CD4-positive, alpha-beta memory T cell (primary cell): ENCODE measurements at regions not wholly inside any gene's neighbourhood (a gene's known extent, or its start where the extent isn't known, plus 50 kb on each side); places are given as distances from the start of the nearest gene placed in this dataset.

Experiments
- CTCF ChIA-PET: fragments of 350-600 bp; sonication (Branson Sonifier 250); formaldehyde crosslinking; loops from one replicate; lab custom pipeline; 2021; ENCODE audit warnings: inconsistent platforms; ENCODE audit not compliant: partially characterized antibody; lab: Charles Lee
- POLR2A ChIA-PET: fragments of 350-600 bp; sonication (Branson Sonifier 250); formaldehyde crosslinking; loops from one replicate; lab custom pipeline; 2021; ENCODE audit not compliant: partially characterized antibody; lab: Charles Lee
- DNase-seq, 5 donors: peaks; one replicate each; pipeline versions ENCODE4 v3.0.0 to v3.0.0-alpha.2; 2020 to 2022; ENCODE audit warnings: mixed read lengths in 1 of 5
- H3K27ac ChIP-seq: one replicate; pipeline ENCODE4 v1.7.0; 2013; ENCODE audit warnings: low read depth, low read length
- H3K27me3 ChIP-seq: 2 replicates; pipeline ENCODE4 v1.7.0; 2013; ENCODE audit warnings: mild to moderate bottlenecking, low read length, moderate library complexity; ENCODE audit not compliant: insufficient read depth
- H3K36me3 ChIP-seq: 2 replicates; pipeline ENCODE4 v1.7.0; 2013; ENCODE audit warnings: mild to moderate bottlenecking, low read length, moderate library complexity; ENCODE audit not compliant: insufficient read depth
- H3K4me1 ChIP-seq: 2 replicates; pipeline ENCODE4 v1.7.0; 2013; ENCODE audit warnings: mild to moderate bottlenecking, low read length, moderate library complexity; ENCODE audit not compliant: insufficient read depth
- H3K4me3 ChIP-seq, 2 donors: one replicate each; pipeline ENCODE4 v1.7.0; 2013; ENCODE audit warnings: low read length in 2 of 2, mild to moderate bottlenecking in 1 of 2
- H3K9me3 ChIP-seq, 2 donors: one replicate each; pipeline ENCODE4 v1.7.0; 2013; ENCODE audit warnings: low read length in 2 of 2, control low read depth in 1 of 2; ENCODE audit not compliant: control insufficient read depth in 1 of 2
- H3K27ac Mint-ChIP-seq, 7 donors: one replicate each; pipeline ENCODE4 v1.8.0; 2020 to 2021; ENCODE audit warnings: mixed read lengths in 7 of 7, mild to moderate bottlenecking in 6 of 7, inconsistent platforms in 3 of 7, moderate library complexity in 3 of 7
- H3K27me3 Mint-ChIP-seq, 2 donors: one replicate each; pipeline ENCODE4 v1.8.0; 2020 to 2021; ENCODE audit warnings: mixed read lengths in 2 of 2
- H3K36me3 Mint-ChIP-seq, 2 donors: one replicate each; pipeline ENCODE4 v1.8.0; 2020 to 2021; ENCODE audit warnings: mixed read lengths in 2 of 2, inconsistent platforms in 1 of 2, mild to moderate bottlenecking in 1 of 2
- H3K4me1 Mint-ChIP-seq, 4 donors: one replicate each; pipeline ENCODE4 v1.8.0; 2020 to 2021; ENCODE audit warnings: mixed read lengths in 4 of 4, mild to moderate bottlenecking in 1 of 4
- H3K4me3 Mint-ChIP-seq, 8 donors: one replicate each; pipeline ENCODE4 v1.8.0; 2020 to 2021; ENCODE audit warnings: mixed read lengths in 8 of 8, mild to moderate bottlenecking in 7 of 8, moderate library complexity in 6 of 8, inconsistent platforms in 3 of 8
- H3K9me3 Mint-ChIP-seq, 8 donors: one replicate each; pipeline ENCODE4 v1.8.0; 2020 to 2021; ENCODE audit warnings: mixed read lengths in 8 of 8, mild to moderate bottlenecking in 5 of 8, inconsistent platforms in 3 of 8, moderate library complexity in 1 of 8
- intact Hi-C: fragments of 100-400 bp; cut with micrococcal nuclease; formaldehyde crosslinking; loops from one replicate; pipeline ENCODE4 v1.15.1; 2023

DNA sequence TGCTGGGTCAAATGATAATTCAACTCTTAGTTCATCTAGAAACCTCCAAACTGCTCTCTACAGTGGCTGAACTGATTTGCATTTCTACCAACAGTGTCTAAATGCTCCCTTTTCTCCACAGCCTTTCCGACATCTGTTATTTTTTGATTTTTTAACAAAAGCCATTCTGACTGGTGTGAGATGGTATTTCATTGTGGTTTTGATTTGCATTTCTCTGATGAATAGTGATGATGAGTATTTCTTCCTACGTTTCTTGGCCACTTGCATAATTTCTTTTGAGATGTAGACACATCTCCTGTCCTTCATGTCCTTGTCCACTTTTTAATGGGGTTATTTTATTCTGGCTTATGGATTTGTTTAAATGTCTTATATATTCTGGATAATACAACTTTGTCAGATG lies 298.2 kb upstream of the ARSJ start:
- Histone ChIP-seq H3K4me3 (no peak overlapping the region), H3K9me3 (no peaks in the 10 kb centered on the region), H3K36me3 (no peaks in the 10 kb centered on the region), H3K27me3 (no peaks in the 10 kb centered on the region), H3K27ac (no peak overlapping the region), H3K4me1 (no peaks in the 10 kb centered on the region)
- no peak overlapping the region for H3K4me3 Mint-ChIP-seq
- peaks cover 1 to 3% of the 10 kb centered on the region in 2 donors for H3K27me3 Mint-ChIP-seq
- H3K9me3 Mint-ChIP-seq = peaks cover 0 to 6% (median 0%) of the 10 kb centered on the region in 8 donors
- intact Hi-C loops = no loop called here
- no peak for DNase-seq
- H3K4me1 Mint-ChIP-seq = no peaks in the 10 kb centered on the region
- ChIA-PET CTCF (no interaction called here), POLR2A (no interaction called here)
- H3K36me3 Mint-ChIP-seq = no peaks in the 10 kb centered on the region
- H3K27ac Mint-ChIP-seq = no peak overlapping the region

DNA sequence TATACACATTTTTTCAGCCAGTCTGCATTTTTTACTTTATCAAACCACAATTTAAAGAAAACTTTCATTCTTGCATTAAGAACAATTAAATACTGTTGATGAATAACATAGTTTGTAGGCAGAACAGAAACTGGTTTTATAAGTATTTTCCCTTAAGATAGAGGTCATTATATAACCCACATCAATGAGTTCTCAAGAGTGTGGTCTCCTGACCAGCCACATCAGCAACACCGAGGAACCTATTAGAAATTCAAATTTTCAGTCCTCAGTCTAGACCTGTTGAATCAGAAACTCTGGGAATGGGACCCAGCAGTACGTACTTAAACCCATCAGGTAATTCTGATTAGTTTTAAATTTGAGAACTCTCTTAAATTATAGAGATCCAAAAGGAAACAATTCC lies 299.6 kb upstream of the ARSJ start:
- Mint-ChIP-seq H3K27me3 (peaks cover 1 to 3% of the 10 kb centered on the region in 2 donors), H3K9me3 (peaks cover 0 to 6% (median 0%) of the 10 kb centered on the region in 8 donors), H3K4me1 (no peaks in the 10 kb centered on the region), H3K27ac (no peak overlapping the region), H3K36me3 (no peaks in the 10 kb centered on the region), H3K4me3 (no peak overlapping the region)
- DNase-seq = no peak
- no peaks in the 10 kb centered on the region for H3K9me3 ChIP-seq
- ChIA-PET CTCF (no interaction called here), POLR2A (no interaction called here)
- intact Hi-C loops = no loop called here
- no peaks in the 10 kb centered on the region for H3K4me1 ChIP-seq
- no peaks in the 10 kb centered on the region for H3K27me3 ChIP-seq
- no peak overlapping the region for H3K4me3 ChIP-seq
- H3K27ac ChIP-seq = no peak overlapping the region
- no peaks in the 10 kb centered on the region for H3K36me3 ChIP-seq

DNA sequence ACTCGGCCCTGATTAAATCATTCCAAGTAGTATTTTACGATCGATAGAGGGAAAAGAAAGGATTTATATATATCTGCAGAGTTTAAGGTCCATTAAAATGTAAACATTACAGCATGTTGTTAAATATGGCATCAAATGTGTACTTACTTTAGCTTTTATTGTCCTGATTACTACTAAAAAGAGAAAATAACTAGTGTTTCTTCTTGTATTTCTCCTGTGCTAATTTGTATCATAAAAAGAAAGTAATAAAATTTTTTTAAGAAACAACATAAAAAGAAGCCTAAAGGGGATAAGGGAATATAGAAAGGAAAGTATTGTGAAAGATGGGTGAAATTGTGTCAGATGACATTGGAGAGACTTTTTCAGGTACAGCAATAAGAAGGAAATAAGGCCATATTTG lies 300.3 kb upstream of the ARSJ start:
- Mint-ChIP-seq H3K9me3 (peaks cover 0 to 6% (median 0%) of the 10 kb centered on the region in 8 donors), H3K4me3 (no peak overlapping the region), H3K27ac (no peak overlapping the region), H3K36me3 (no peaks in the 10 kb centered on the region), H3K4me1 (no peaks in the 10 kb centered on the region), H3K27me3 (peaks cover 1 to 3% of the 10 kb centered on the region in 2 donors)
- no peaks in the 10 kb centered on the region for H3K4me1 ChIP-seq
- H3K9me3 ChIP-seq = no peaks in the 10 kb centered on the region
- CTCF ChIA-PET = no interaction called here
- no peaks in the 10 kb centered on the region for H3K36me3 ChIP-seq
- POLR2A ChIA-PET = no interaction called here
- no peak overlapping the region for H3K4me3 ChIP-seq
- DNase-seq = no peak
- H3K27ac ChIP-seq = no peak overlapping the region
- H3K27me3 ChIP-seq = no peaks in the 10 kb centered on the region
- intact Hi-C loops = no loop called here

DNA sequence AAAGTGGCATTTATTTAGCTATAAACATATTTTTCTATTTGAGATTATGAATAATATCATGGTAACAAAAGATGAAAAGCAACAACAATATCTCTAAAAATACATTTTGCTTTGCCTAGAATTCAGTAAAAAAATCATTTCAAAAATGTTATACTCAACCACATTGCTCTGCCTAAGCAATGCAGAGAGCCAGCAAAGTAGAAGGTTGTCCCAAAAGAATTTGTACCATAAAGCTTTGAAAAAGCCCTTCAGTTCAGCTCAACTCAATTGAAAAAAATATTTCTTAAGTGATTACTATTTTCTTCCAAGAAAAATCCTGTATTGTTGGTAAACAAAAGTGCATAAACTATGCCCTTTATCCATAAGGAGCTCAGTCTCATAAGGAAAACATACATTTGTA lies 301.2 kb upstream of the ARSJ start:
- Mint-ChIP-seq H3K9me3 (peaks cover 0 to 6% (median 0%) of the 10 kb centered on the region in 8 donors), H3K4me1 (no peaks in the 10 kb centered on the region), H3K36me3 (no peaks in the 10 kb centered on the region), H3K27ac (no peak overlapping the region), H3K27me3 (peaks cover 1% of the 10 kb centered on the region in 2 donors), H3K4me3 (no peak overlapping the region)
- no peak for DNase-seq
- intact Hi-C loops = no loop called here
- Histone ChIP-seq H3K27me3 (no peaks in the 10 kb centered on the region), H3K36me3 (no peaks in the 10 kb centered on the region), H3K9me3 (no peaks in the 10 kb centered on the region), H3K4me3 (no peak overlapping the region), H3K4me1 (no peaks in the 10 kb centered on the region), H3K27ac (no peak overlapping the region)
- ChIA-PET POLR2A (no interaction called here), CTCF (no interaction called here)

DNA sequence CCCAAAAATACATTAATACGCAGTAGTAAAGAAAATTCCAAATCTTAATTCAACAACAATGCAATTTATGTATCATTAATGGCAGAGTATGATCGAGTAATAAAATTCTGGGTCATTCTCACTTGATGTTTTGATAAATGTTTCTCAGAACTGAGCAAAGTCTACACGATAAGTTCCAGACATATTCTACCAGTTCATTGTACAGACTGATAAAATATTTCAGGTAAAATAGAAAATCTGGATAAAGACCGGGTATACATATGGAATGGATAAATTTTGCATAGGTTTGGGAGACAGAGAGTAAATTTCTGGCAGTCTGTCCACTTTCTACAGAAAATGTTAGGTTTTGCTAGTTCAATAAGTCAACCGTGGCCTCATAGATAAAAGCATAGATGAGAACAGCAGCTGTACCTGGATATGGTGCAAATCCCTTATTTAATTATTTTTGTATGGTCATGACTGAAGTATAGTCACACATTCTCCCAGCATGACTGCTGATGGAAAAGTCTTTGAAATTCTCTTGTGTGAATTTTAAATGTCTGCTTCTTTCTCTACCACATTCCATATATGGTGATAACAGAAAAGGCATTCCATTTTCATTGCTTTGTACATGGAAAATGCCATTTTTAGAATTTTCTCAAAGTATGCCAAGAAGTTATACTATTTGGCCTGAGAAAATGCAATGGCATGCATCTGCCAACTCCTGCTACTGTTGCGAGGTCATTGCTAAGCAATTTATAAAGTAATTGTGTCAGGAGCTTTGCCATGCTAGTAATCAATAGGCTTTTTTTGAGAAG lies 301.9 kb upstream of the ARSJ start:
- ChIA-PET CTCF (no interaction called here), POLR2A (no interaction called here)
- Histone ChIP-seq H3K4me3 (no peak overlapping the region), H3K27ac (no peak overlapping the region), H3K36me3 (no peaks in the 10 kb centered on the region), H3K27me3 (no peaks in the 10 kb centered on the region), H3K4me1 (no peaks in the 10 kb centered on the region), H3K9me3 (no peaks in the 10 kb centered on the region)
- Mint-ChIP-seq H3K27ac (no peak overlapping the region), H3K36me3 (no peaks in the 10 kb centered on the region), H3K4me1 (no peaks in the 10 kb centered on the region), H3K9me3 (peaks cover 0 to 9% (median 0%) of the 10 kb centered on the region in 8 donors), H3K4me3 (no peak overlapping the region), H3K27me3 (peaks cover 1% of the 10 kb centered on the region in 2 donors)
- intact Hi-C loops = no loop called here
- DNase-seq = no peak

DNA sequence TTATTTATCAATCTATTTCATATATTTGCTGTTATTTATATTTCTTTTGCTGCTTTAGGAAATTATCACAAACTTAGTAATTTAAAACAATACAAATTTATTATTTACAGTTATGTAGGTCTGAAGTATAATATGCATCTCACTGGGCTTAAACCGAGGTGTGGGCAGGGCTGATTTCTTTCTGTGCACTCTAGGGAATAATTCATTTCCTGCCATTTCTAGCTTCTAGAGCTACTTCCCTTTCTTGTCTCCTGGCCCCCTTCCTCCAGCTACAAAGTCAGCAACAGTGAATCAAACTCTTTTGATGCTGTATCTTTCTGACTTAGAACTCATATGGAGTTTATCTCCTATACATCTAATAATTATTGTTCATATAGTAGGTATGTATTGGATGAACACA lies 303.5 kb upstream of the ARSJ start:
- no peak overlapping the region for H3K27ac Mint-ChIP-seq
- H3K9me3 ChIP-seq = no peaks in the 10 kb centered on the region
- peaks cover 0 to 9% (median 0%) of the 10 kb centered on the region in 8 donors for H3K9me3 Mint-ChIP-seq
- no peaks in the 10 kb centered on the region for H3K4me1 ChIP-seq
- ChIA-PET CTCF (no interaction called here), POLR2A (no interaction called here)
- H3K4me1 Mint-ChIP-seq = no peaks in the 10 kb centered on the region
- no peak for DNase-seq
- no peaks in the 10 kb centered on the region for H3K36me3 Mint-ChIP-seq
- H3K36me3 ChIP-seq = no peaks in the 10 kb centered on the region
- H3K4me3 Mint-ChIP-seq = no peak overlapping the region
- intact Hi-C loops = no loop called here
- peaks cover 1% of the 10 kb centered on the region in 2 donors for H3K27me3 Mint-ChIP-seq
- H3K27me3 ChIP-seq = no peaks in the 10 kb centered on the region
- H3K4me3 ChIP-seq = no peak overlapping the region
- no peak overlapping the region for H3K27ac ChIP-seq

DNA sequence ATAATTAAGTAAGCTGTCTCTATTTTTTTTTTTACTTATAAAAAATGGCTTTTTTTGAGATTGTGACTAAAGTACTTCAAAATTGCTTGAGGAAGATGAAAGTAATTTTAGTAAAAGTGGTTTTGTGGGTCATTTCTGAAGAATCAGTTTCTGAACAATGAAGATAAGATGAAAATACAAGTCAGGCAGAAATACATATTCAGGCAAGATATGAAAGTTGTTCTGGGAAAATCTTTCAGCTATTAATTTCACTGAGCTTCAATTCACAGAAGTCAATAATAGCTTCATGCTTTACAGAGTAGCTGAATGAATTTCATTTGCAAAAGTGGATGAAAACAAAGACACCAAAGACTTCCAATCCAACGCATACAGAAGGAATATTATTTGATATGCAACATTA lies 305.2 kb upstream of the ARSJ start:
- H3K4me3 ChIP-seq = no peak overlapping the region
- Mint-ChIP-seq H3K36me3 (no peaks in the 10 kb centered on the region), H3K27ac (no peak overlapping the region), H3K9me3 (peaks cover 0 to 9% (median 0%) of the 10 kb centered on the region in 8 donors), H3K4me3 (no peak overlapping the region), H3K27me3 (peaks cover 0 to 1% of the 10 kb centered on the region in 2 donors), H3K4me1 (no peaks in the 10 kb centered on the region)
- H3K36me3 ChIP-seq = no peaks in the 10 kb centered on the region
- no peak for DNase-seq
- intact Hi-C loops = no loop called here
- no peaks in the 10 kb centered on the region for H3K9me3 ChIP-seq
- H3K27ac ChIP-seq = no peak overlapping the region
- CTCF ChIA-PET = no interaction called here
- no peaks in the 10 kb centered on the region for H3K27me3 ChIP-seq
- H3K4me1 ChIP-seq = no peaks in the 10 kb centered on the region
- POLR2A ChIA-PET = no interaction called here
